DMS53 treated with DMSO at 0.1 percent for 48 hours (cell line): ENCODE measurements at regions not wholly inside any gene's neighbourhood (a gene's known extent, or its start where the extent isn't known, plus 50 kb on each side); places are given as distances from the start of the nearest gene placed in this dataset.
"Not testable (repeated sequence)": the region's sequence is repeated elsewhere in the genome, so short reads cannot be mapped to it uniquely, and the experiment has no call there.

ENCODE experiments used
- DNase-seq: peaks from one replicate; lab custom pipeline; 2025; ENCODE audit not compliant: unreplicated experiment; lab: John Stamatoyannopoulos, UW

DNA sequence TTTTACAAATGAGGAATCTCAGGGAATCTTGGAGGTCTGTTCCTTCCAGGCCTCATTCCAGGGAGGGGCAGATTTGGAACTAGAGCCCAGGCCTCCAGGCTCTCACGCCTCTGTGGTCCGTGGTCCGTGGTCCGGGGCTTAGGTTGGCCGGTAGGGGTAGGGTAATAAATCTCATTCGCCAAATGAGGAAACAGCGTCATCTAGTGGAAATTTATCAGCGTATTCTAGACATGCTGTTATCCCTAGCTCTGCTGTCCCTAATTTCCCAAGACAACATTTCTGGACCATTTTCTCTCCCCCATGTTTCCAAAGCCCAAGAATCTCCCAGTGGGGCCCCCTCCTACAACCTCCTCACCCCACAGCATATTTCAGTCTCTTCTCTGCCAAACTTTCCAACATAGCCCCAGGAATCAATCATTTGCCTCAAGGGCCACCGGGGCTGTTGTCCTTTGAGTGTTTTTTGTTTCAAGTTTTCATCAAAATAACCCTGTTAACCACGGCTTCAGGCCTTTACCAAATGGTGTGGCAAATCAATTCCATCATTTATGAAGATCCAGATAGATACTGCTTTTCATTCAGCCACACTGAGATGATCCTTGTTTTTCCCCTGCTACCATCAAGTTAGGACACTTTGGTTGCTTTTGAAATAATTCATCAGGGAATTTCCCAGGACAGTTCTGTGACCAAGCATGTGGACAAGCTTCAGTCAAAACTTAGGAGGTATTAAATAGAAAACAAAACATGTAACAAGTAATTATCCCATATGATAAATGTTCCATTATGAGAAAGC, 126.8 kb downstream of the ALDH8A1 start:
- DNase-seq = peak; percentile 60

DNA sequence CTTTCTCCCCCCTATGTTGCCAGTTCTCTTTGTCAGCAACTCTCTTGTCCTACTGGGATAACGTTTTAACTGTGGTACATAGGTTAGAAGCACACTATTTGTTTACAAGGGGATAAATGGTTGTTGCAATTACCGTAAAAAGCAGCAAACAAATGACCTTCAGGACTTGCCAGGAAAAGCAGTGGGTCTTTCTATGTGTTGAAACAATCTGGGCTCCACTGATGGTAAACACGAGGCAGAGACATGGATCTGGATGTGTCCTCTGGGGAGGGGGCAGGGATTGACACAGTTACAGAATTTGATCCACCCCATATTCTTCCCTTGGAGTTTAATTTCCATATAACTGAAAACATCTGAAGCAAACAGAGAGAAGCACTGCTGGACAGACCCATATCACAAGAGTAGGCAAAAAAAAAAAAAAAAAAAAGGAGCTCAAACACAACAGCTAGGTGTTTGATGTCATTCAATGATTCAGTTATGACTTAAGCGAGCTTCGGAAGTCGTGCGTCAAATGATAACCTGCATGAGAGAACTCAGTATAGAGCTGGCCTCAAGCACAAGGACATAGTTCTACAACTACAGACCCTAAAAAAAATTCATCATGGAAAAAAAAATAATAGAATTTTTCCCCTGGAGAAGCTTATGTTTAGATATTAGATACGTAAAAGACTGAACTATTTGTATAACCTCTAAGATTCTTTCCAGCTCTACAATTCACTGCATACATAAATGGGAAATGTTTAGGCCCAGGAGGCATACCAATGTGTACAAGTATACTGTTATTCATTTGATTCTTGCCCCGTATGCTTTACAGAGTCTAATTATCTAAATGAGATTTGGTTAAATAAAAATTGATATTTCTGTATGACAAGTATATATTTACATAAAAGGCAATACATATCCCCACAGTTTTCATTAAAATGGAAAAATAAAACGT, 127.7 kb downstream of the ALDH8A1 start:
- DNase-seq = no peak

DNA sequence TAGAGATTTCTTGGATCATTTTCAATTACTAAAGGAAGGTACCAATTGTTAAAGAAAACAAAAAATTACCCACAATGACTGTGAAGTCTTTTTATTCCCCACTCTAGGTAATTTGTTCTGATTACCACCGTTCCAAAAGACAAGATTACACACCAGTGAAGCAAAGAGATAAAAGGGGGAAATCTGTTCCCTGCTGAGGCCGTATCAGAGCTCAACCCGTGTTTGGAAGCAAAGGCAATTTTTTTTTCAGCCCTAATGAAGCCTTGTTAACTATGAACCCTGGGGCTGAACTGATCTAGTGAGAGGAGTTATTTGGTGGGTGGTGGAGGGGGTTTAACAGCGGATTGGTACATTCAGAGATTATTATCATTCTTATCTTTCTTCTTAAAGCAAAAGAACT, 128.5 kb downstream of the ALDH8A1 start:
- no peak for DNase-seq

DNA sequence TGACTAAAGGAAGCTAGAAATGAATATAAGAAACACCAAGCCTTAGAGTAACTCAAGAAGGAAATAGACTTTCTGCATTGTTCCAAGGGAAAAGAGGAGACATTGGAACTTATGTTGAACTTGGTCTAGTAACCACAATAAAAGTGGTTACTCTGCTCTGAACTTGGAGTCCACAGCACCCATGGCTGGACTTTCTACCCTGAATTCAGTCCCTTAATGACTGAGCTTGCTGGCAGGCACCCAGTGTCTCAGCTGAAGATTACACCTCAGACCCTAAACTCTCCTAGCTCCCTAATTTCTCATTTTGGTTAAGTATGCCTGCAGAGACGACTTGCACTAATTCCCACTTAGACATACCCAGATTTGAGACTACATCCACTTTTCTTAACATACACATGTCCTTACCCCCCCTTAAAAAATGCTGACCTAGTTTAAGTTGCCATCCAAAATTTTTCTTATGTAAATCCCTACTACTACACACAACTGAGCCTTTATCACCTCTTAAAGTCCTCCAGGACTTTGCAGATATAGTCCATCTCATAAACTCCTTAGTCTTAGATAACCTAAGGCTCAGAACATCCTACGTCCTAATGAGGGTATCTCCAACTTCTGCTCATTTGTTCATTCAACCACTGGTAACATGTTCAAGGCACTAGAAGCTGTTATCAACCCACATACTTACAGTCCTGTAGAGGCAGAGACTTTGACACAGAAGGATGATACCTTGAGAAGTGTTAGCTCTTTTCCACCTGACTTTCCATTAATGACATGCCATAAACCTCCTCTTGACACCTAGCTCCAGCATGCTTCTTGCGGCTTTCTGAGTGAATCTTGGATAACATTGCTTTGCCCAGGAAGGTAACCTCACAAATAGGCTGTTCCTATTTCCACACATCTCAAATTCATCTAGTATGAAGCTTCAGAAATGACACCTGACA, 129.8 kb downstream of the ALDH8A1 start:
- no peak for DNase-seq

DNA sequence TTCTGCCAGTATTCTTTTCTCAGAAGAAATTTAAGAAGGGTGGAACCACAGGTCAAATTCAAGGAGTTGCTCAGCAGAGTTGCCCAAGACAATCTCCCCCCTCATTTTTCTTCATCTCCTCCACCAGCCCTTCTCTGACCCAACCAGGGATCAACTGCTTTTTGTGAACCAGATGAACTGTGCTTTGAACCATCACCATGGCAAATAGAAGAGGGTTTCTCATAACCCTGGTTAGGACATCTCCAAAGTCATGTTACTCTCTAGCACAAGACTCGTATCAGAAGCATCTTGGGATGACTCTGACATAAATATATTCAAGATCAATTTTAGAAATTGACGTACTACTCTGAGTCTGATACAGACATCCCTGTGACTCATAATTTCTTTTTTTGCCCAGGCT, 130.7 kb downstream of the ALDH8A1 start:
- no peak for DNase-seq

DNA sequence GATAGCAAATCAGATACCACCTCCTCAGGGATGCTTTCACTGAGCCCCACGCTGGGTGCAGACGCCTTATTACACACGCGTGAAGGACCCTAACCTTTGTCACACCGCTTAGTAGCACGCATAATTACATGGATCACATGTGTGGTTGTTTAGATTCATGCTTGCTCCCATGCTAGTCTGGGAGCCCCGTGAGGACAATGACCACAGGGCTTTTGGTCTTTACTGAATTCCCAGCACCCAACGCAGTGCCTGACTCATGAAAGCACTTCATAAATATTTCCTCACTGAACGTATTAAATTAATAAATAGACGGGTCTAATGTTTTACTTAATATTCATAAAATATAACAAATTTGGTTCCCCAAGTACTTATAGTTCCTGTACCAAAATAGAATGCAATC, 132.5 kb downstream of the ALDH8A1 start:
- DNase-seq = no peak

DNA sequence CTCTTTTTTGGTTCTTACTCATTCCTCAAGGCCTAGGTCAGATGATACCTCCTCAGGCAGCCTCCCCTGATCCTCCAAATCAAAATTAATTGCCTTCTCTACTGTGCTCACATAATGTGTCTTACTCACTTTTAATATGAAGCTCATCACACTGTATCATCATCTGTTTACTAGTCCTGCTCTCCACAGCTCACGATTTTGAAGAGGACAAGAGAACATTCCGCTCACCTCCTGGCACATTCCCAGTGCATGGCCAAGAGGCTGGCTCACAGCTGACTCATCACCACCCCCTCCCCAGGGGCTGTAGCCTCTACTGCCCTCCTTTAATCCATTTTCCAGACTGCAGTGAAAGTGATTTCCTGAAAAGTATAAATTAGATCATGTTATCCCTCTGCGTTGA, 133.1 kb downstream of the ALDH8A1 start:
- no peak for DNase-seq

DNA sequence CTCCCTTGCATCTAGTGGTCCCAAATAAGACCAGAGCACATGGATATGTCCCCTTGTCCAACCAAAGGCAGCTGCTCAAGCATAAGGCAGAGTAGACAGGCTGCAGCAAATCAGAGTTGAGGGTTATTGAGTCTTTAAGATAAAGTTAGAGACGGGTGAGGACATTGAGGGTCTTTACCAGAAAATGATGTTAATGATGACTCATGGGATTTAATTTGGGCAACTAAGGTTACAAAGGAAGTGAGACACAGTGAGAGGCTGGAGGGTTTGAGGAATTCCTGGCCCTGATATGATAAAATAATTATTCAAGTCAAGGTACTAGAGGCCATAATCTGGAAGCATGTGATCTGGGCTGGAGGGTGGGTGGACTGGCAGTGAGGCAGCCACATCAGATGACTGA, 133.6 kb downstream of the ALDH8A1 start:
- DNase-seq = no peak

DNA sequence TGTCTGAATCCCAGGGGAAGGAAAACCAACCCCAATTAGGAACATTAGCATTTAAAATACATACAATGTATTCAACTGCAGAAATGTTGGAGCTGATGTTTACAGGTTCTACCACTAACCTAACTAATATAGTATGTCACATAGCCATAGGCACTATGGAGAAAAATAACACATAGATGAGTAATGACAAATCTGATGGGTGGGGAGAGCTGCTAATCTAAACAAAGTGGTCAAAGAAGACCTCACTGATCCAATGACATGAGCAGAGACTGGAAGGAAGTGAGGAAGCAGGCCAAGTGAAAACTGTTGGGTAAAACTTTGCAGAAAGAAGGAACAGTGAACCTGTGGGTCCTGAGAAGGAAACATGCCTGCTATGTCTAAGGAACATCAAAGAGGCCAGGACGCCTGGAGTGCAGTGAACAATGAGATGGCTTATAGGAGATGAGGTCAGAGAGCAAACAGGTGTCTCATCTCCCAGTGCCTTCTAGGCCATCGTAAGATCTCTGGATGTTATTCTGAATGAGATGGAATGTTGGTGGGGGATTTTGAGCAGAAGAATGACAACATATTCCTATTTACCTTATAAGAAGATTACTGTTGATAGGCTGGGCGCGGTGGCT, 135.7 kb downstream of the ALDH8A1 start:
- DNase-seq = no peak

DNA sequence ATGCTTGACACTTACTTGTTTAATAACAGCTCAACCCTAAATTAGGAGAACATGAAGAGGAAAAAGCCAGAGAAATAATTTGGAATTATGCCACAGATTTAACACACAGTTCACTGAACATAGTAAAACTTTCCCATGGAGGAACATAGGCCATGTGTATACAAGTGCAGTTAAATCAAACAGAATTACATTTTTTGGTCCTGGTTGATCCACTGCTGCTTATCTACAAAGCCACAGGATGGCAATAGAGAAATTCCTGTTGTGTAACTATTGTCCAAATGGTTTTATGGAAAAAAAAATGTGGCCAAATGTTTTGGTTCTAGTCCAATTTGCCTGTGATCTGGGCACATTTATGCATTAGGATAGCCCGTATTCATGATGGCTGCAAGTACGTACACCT, 136.8 kb downstream of the ALDH8A1 start:
- DNase-seq = no peak

DNA sequence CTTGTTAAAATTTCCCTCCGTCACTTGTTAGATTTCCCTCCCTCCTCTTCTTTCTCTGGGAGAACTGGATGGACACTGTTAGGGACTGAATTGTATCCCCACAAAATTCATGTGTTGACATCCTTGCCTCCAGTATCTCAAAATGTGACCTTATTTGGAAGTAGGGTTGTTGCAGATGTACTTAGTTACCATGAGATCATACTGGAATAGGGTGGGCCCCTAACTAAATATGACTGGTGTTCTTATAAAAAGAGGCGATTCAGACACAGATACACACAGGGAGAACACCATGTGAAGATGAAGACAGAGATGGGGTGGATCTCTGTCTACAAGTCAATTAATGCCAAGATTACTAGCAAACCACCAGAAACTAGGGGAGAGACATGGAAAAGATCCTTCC, 139.5 kb downstream of the ALDH8A1 start:
- DNase-seq = no peak

DNA sequence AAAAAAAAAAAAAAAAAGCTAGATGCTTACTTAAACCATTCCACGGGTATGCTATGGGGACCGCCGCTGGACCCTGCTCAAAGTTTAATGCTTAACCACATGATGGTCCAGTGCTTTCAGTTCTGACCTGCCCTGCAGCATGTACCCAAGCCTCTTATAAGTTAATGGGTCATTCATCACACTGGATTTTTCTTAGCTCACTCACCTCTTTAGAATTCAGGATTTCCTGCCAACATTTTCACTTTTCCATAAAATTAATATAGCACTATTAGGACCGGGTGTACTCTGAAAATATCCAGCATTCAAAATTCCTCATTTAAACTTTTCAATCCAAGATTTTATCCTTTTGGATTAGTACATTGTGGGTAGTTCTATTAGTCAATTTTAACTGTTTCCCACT, 140.8 kb downstream of the ALDH8A1 start:
- no peak for DNase-seq

DNA sequence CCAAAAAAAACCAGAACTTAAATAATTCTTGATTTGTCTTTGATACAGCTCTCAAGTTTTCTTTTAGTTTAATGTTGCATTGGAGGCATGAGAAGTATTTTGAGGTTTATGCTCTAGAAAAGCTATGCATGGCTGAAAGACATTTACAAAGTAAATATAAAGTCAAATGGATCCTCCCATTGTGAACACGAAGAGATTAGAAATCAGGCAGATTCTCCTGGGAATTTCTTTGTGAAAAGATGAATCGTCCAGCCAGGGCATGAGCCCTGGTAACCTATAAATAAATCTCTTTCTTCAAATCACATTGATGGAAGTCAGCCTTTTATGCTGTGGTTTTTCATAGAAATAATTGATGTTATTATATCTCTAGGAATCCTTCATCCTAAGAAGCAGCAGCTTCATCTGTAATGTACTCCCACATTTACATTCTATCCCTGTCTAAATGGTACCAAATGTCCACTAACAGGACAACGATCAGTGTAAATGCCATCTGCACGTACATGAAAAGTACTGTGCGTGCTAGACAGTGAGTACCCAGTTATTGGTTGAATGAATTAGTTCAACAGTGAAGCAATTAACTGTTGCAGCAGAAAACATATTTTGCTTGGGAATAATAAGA, 143.6 kb downstream of the ALDH8A1 start:
- DNase-seq = no peak

DNA sequence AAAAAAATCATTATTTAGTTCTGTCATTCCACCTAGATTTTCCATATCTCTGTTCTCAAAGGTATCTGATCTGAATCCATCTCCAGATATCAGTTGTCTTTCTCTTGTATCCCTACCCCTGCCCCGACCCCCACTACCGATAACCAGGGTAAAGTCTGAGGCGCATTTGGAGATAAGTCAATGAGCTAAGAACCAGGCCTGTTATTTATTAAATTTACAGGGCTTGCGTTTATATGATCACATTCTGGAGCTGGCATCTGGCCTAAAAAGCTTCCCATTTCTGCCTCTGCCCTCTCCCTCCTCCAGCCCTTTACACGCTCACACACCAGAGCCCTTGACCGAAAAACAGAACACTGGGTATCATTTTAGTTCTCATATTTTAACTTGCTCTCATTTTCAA, 144.7 kb downstream of the ALDH8A1 start:
- DNase-seq = no peak

DNA sequence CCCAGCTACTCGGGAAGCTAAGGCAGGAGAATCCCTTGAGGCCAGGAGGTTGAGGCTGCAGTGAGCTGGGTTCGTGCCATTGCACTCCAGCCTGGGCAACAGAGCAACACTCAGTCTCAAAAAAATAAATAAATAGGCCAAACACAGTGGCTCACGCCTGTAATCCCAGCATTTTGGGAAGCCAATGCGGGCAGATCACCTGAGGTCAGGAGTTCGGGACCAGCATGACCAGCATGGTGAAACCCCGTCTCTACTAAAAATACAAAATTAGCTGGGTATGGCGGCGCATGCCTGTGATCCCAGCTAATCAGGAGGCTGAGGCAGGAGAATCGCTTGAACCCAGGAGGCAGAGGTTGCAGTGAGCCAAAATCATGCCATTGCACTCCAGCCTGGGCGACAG, 145.6 kb downstream of the ALDH8A1 start:
- DNase-seq = not testable (repeated sequence)

DNA sequence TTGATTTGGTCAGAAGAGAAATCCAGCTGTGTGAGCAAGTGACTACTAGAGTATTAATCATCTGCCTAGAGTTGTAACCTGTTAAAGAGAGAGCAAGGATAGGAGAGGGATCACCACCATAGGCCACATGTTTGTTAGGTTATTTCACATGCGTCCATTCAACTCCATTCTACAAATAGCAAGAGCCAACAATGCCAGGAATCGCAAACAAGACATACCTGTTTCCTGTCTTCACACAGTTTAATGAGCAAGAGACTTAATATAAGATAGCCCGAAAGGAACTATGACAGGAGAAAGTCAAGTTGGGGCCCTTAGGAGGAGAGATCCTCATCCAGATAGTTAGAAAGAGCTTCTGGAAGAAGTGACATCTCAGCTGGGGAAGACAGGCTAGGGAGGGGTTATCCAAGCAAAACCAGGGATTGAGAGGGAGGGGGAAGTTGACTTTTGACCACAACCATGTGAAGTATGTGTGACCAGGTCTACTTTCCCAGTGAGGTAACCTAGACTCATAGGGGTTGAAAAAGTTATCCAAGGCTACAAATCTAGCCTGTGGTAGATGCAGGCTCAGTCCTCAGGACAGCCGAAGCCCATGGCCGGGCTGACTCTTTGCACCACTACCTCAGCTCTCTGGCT, 147.4 kb downstream of the ALDH8A1 start:
- no peak for DNase-seq

DNA sequence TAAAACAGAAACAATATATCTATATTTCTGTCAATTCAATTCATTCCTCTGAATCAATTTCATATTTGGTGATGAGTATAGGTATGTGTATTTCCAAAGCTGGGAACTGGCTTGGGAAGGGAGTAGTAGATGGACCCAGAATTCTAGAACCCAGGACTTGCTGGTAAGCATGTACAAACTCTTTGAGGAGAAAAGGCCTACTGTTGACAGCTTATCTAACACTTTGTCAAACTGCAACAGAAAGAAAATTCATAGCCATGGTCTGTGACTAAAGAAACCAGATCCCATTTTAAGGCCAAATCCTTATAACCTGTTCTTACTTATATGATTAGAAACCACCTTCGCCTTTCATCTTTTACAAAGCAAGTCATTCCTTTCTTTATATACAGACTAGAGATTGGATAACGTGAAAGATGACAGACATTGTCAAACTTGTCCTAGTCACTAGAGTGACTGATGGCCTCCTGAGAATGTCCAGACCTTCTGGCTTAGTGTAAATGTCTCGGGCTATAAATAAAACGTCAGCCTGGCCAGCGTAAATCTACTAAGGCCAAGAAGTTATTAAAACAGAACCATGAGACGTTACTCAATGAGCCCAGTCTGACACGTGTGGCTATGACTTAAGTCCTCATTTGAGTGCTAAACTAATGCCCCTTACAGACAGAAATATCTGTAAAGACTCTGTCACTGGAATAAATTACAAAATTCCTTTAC, 152.3 kb downstream of the ALDH8A1 start:
- no peak for DNase-seq

DNA sequence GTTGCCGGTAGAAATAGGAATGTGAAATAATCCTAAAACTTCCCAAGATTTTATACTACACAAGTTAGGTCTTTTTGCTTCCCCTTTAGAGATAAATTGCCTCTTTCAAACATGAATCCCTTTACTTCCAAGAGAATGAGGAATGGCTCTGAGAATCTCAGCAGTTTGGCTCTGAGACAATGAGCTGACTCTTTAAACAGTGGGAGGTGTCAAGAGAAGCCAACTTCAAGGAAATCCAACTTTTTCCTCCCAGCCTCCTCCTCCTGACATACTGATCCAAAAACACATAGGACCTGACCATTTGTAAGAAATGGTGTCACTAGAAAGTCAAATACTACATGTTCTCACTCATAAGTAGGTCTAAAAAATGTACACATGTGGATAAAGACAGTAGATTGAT, 154.2 kb downstream of the ALDH8A1 start:
- DNase-seq = no peak

DNA sequence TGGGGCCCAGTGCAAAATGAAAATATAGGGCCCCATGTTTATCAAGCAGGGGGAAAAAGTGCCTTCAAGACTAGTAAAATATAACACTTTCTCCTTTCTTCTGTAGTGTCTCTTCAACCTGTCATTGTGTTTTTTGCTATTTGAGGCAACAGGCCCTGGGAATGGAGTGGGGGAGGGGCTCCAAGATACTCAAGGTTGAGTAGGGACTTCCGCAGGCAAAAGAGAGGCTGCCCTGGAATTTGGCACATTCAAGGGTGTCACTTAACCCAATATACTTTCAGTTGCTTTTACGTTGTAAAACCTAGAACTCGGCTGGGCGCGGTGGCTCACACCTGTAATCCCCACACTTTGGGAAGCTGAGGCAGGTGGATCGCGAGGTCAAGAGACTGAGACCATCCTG, 154.9 kb downstream of the ALDH8A1 start:
- no peak for DNase-seq
